ENCODE measurements at regions not wholly inside any gene's neighbourhood (a gene's known extent, or its start where the extent isn't known, plus 50 kb on each side); places are given as distances from the start of the nearest gene placed in this dataset.

GRCh38 chr10:9066152-9066551, 1011.7 kb downstream of the GATA3 start:
- no peaks in the 10 kb centered on the region for H3K4me1 ChIP-seq (ENCODE audit: control insufficient read depth in 3 of 3, insufficient read depth in 2 of 3, low read depth in 1 of 3, low read length in 2 of 3)
- FAIRE-seq (peak; percentile 19), DNase-seq (no peak)
- no peak overlapping the region for H3K27ac ChIP-seq (ENCODE audit: low read depth in 1 of 3, low read length in 2 of 3)
- no peaks in the 10 kb centered on the region for H3K36me3 ChIP-seq (ENCODE audit: control insufficient read depth in 3 of 3, insufficient read depth in 2 of 3, low read depth in 1 of 3, low read length in 3 of 3)
- WGBS, 3 donors, result 80 to 89% (median 85%) methylated on average over 3 of the region's 3 CpGs
- no peaks in the 10 kb centered on the region for H3K27me3 ChIP-seq (ENCODE audit: control insufficient read depth in 3 of 3, insufficient read depth in 3 of 3, low read length in 3 of 3)
- H3K4me3 ChIP-seq (ENCODE audit: low read depth in 1 of 3, low read length in 3 of 3), result no peak overlapping the region
- no peaks in the 10 kb centered on the region for H3K9me3 ChIP-seq (ENCODE audit: control insufficient read depth in 2 of 2, insufficient read depth in 1 of 2, low read depth in 1 of 2, low read length in 1 of 2)

- no peak overlapping the region for H3K27ac ChIP-seq (ENCODE audit: low read depth in 1 of 3, low read length in 2 of 3)
- FAIRE-seq (no peak), DNase-seq (no peak)
- H3K4me3 ChIP-seq (ENCODE audit: low read depth in 1 of 3, low read length in 3 of 3), result no peak overlapping the region
- no peaks in the 10 kb centered on the region for H3K27me3 ChIP-seq (ENCODE audit: control insufficient read depth in 3 of 3, insufficient read depth in 3 of 3, low read length in 3 of 3)
- no peaks in the 10 kb centered on the region for H3K9me3 ChIP-seq (ENCODE audit: control insufficient read depth in 2 of 2, insufficient read depth in 1 of 2, low read depth in 1 of 2, low read length in 1 of 2)
- H3K36me3 ChIP-seq (ENCODE audit: control insufficient read depth in 3 of 3, insufficient read depth in 2 of 3, low read depth in 1 of 3, low read length in 3 of 3), result no peaks in the 10 kb centered on the region
- no peaks in the 10 kb centered on the region for H3K4me1 ChIP-seq (ENCODE audit: control insufficient read depth in 3 of 3, insufficient read depth in 2 of 3, low read depth in 1 of 3, low read length in 2 of 3)
Observed at GRCh38 chr10:9068003-9068402, 1013.5 kb downstream of the GATA3 start.

GRCh38 chr10:9069136-9069535, 1014.6 kb downstream of the GATA3 start:
- H3K27ac ChIP-seq (ENCODE audit: low read depth in 1 of 3, low read length in 2 of 3), result no peak overlapping the region
- no peaks in the 10 kb centered on the region for H3K36me3 ChIP-seq (ENCODE audit: control insufficient read depth in 3 of 3, insufficient read depth in 2 of 3, low read depth in 1 of 3, low read length in 3 of 3)
- H3K9me3 ChIP-seq (ENCODE audit: control insufficient read depth in 2 of 2, insufficient read depth in 1 of 2, low read depth in 1 of 2, low read length in 1 of 2), result no peaks in the 10 kb centered on the region
- FAIRE-seq, result no peak
- WGBS, 3 donors, result 89 to 90% (median 90%) methylated on average over 4 of the region's 4 CpGs
- H3K4me3 ChIP-seq (ENCODE audit: low read depth in 1 of 3, low read length in 3 of 3), result no peak overlapping the region
- DNase-seq, result no peak
- H3K27me3 ChIP-seq (ENCODE audit: control insufficient read depth in 3 of 3, insufficient read depth in 3 of 3, low read length in 3 of 3), result no peaks in the 10 kb centered on the region
- no peaks in the 10 kb centered on the region for H3K4me1 ChIP-seq (ENCODE audit: control insufficient read depth in 3 of 3, insufficient read depth in 2 of 3, low read depth in 1 of 3, low read length in 2 of 3)

GRCh38 chr10:9075420-9075819, 1020.9 kb downstream of the GATA3 start:
- H3K4me3 ChIP-seq (ENCODE audit: low read depth in 1 of 3, low read length in 3 of 3), result no peak overlapping the region
- H3K27ac ChIP-seq (ENCODE audit: low read depth in 1 of 3, low read length in 2 of 3), result no peak overlapping the region
- no peaks in the 10 kb centered on the region for H3K36me3 ChIP-seq (ENCODE audit: control insufficient read depth in 3 of 3, insufficient read depth in 2 of 3, low read depth in 1 of 3, low read length in 3 of 3)
- no peak for DNase-seq
- H3K27me3 ChIP-seq (ENCODE audit: control insufficient read depth in 3 of 3, insufficient read depth in 3 of 3, low read length in 3 of 3), result no peaks in the 10 kb centered on the region
- no peaks in the 10 kb centered on the region for H3K9me3 ChIP-seq (ENCODE audit: control insufficient read depth in 2 of 2, insufficient read depth in 1 of 2, low read depth in 1 of 2, low read length in 1 of 2)
- no peaks in the 10 kb centered on the region for H3K4me1 ChIP-seq (ENCODE audit: control insufficient read depth in 3 of 3, insufficient read depth in 2 of 3, low read depth in 1 of 3, low read length in 2 of 3)
- FAIRE-seq, result peak; percentile 30
- WGBS, 3 donors, result 54 to 73% (median 67%) methylated on average over 1 of the region's 1 CpG

GRCh38 chr10:9076066-9076465, 1021.6 kb downstream of the GATA3 start:
- WGBS, 3 donors, result 57 to 64% (median 59%) methylated on average over 2 of the region's 2 CpGs
- no peaks in the 10 kb centered on the region for H3K9me3 ChIP-seq (ENCODE audit: control insufficient read depth in 2 of 2, insufficient read depth in 1 of 2, low read depth in 1 of 2, low read length in 1 of 2)
- FAIRE-seq, result no peak
- H3K4me1 ChIP-seq (ENCODE audit: control insufficient read depth in 3 of 3, insufficient read depth in 2 of 3, low read depth in 1 of 3, low read length in 2 of 3), result no peaks in the 10 kb centered on the region
- no peaks in the 10 kb centered on the region for H3K36me3 ChIP-seq (ENCODE audit: control insufficient read depth in 3 of 3, insufficient read depth in 2 of 3, low read depth in 1 of 3, low read length in 3 of 3)
- no peak overlapping the region for H3K4me3 ChIP-seq (ENCODE audit: low read depth in 1 of 3, low read length in 3 of 3)
- no peaks in the 10 kb centered on the region for H3K27me3 ChIP-seq (ENCODE audit: control insufficient read depth in 3 of 3, insufficient read depth in 3 of 3, low read length in 3 of 3)
- no peak for DNase-seq
- H3K27ac ChIP-seq (ENCODE audit: low read depth in 1 of 3, low read length in 2 of 3), result no peak overlapping the region

GRCh38 chr10:9081253-9081652, 1026.8 kb downstream of the GATA3 start:
- Histone ChIP-seq H3K9me3 (ENCODE audit: control insufficient read depth in 2 of 2, insufficient read depth in 1 of 2, low read depth in 1 of 2, low read length in 1 of 2) (no peaks in the 10 kb centered on the region), H3K27me3 (ENCODE audit: control insufficient read depth in 3 of 3, insufficient read depth in 3 of 3, low read length in 3 of 3) (no peaks in the 10 kb centered on the region), H3K27ac (ENCODE audit: low read depth in 1 of 3, low read length in 2 of 3) (no peak overlapping the region), H3K4me1 (ENCODE audit: control insufficient read depth in 3 of 3, insufficient read depth in 2 of 3, low read depth in 1 of 3, low read length in 2 of 3) (no peaks in the 10 kb centered on the region), H3K4me3 (ENCODE audit: low read depth in 1 of 3, low read length in 3 of 3) (no peak overlapping the region), H3K36me3 (ENCODE audit: control insufficient read depth in 3 of 3, insufficient read depth in 2 of 3, low read depth in 1 of 3, low read length in 3 of 3) (no peaks in the 10 kb centered on the region)
- DNase-seq, result no peak
- 58 to 74% (median 65%) methylated on average over 2 of the region's 2 CpGs for WGBS, 3 donors
- FAIRE-seq, result no peak

GRCh38 chr10:9081961-9082360, 1027.5 kb downstream of the GATA3 start:
- no peaks in the 10 kb centered on the region for H3K27me3 ChIP-seq (ENCODE audit: control insufficient read depth in 3 of 3, insufficient read depth in 3 of 3, low read length in 3 of 3)
- FAIRE-seq, result no peak

GRCh38 chr10:9091530-9092093, 1037.1 kb downstream of the GATA3 start:
- Histone ChIP-seq H3K27me3 (ENCODE audit: control insufficient read depth in 3 of 3, insufficient read depth in 3 of 3, low read length in 3 of 3) (no peaks in the 10 kb centered on the region), H3K36me3 (ENCODE audit: control insufficient read depth in 3 of 3, insufficient read depth in 2 of 3, low read depth in 1 of 3, low read length in 3 of 3) (no peaks in the 10 kb centered on the region), H3K4me3 (ENCODE audit: low read depth in 1 of 3, low read length in 3 of 3) (no peak overlapping the region), H3K4me1 (ENCODE audit: control insufficient read depth in 3 of 3, insufficient read depth in 2 of 3, low read depth in 1 of 3, low read length in 2 of 3) (no peaks in the 10 kb centered on the region), H3K9me3 (ENCODE audit: control insufficient read depth in 2 of 2, insufficient read depth in 1 of 2, low read depth in 1 of 2, low read length in 1 of 2) (no peaks in the 10 kb centered on the region), H3K27ac (ENCODE audit: low read depth in 1 of 3, low read length in 2 of 3) (no peak overlapping the region)
- FAIRE-seq (no peak), DNase-seq (no peak)
- WGBS, 3 donors, result 55 to 64% (median 61%) methylated on average over 3 of the region's 3 CpGs

More at GRCh38 chr10:9081961-9082360, 1027.5 kb downstream of the GATA3 start:
- no peak overlapping the region for H3K4me3 ChIP-seq (ENCODE audit: low read depth in 1 of 3, low read length in 3 of 3)
- no peak for DNase-seq
- H3K36me3 ChIP-seq (ENCODE audit: control insufficient read depth in 3 of 3, insufficient read depth in 2 of 3, low read depth in 1 of 3, low read length in 3 of 3), result no peaks in the 10 kb centered on the region
- H3K4me1 ChIP-seq (ENCODE audit: control insufficient read depth in 3 of 3, insufficient read depth in 2 of 3, low read depth in 1 of 3, low read length in 2 of 3), result no peaks in the 10 kb centered on the region
- no peak overlapping the region for H3K27ac ChIP-seq (ENCODE audit: low read depth in 1 of 3, low read length in 2 of 3)
- 15 to 39% (median 24%) methylated on average over 2 of the region's 2 CpGs for WGBS, 3 donors
- no peaks in the 10 kb centered on the region for H3K9me3 ChIP-seq (ENCODE audit: control insufficient read depth in 2 of 2, insufficient read depth in 1 of 2, low read depth in 1 of 2, low read length in 1 of 2)

GRCh38 chr10:9096288-9096687, 1041.8 kb downstream of the GATA3 start:
- no peaks in the 10 kb centered on the region for H3K27me3 ChIP-seq (ENCODE audit: control insufficient read depth in 3 of 3, insufficient read depth in 3 of 3, low read length in 3 of 3)
- no peaks in the 10 kb centered on the region for H3K4me1 ChIP-seq (ENCODE audit: control insufficient read depth in 3 of 3, insufficient read depth in 2 of 3, low read depth in 1 of 3, low read length in 2 of 3)
- no peak for DNase-seq
- no peak overlapping the region for H3K4me3 ChIP-seq (ENCODE audit: low read depth in 1 of 3, low read length in 3 of 3)
- no peaks in the 10 kb centered on the region for H3K9me3 ChIP-seq (ENCODE audit: control insufficient read depth in 2 of 2, insufficient read depth in 1 of 2, low read depth in 1 of 2, low read length in 1 of 2)
- FAIRE-seq, result no peak
- H3K27ac ChIP-seq (ENCODE audit: low read depth in 1 of 3, low read length in 2 of 3), result no peak overlapping the region
- H3K36me3 ChIP-seq (ENCODE audit: control insufficient read depth in 3 of 3, insufficient read depth in 2 of 3, low read depth in 1 of 3, low read length in 3 of 3), result no peaks in the 10 kb centered on the region
- 67 to 72% (median 70%) methylated on average over 4 of the region's 4 CpGs for WGBS, 3 donors

Measured in small intestine (tissue), 7 donors.